ENCODE measurements at regions not wholly inside any gene's neighbourhood (a gene's known extent, or its start where the extent isn't known, plus 50 kb on each side); places are given as distances from the start of the nearest gene placed in this dataset.

DNA sequence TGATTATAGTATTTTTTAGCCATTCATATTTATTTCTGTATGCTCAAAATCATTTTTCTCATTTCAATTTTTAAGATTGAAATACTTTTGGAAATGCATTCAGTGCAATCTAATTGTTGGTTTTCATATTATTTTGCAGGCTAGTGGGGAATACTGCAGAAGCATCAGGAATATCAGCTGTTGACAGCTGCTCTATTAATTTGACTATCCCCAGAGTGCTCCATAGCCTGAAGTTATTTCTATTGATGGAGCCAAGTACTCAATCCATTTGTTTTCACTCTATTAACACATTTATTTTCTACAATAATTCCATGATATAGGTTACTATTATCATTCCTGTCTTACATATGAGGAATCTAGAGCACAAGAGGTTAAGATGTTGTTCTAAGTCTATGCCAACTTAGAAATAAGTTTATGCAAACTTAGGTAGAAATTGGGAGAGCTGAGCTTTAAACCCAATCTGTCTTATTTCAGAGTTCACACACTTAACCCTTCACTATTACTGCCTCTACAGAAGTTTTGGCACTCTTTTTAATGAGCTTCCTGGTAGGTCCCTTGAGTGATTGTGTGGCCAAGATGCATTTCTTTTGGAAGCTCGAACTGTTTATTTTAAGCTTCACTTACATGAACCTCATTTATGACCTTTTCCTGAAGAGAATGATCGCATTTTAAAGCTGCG lies 65.6 kb upstream of the PCDH18 start:
- no peak overlapping the region for H3K27ac ChIP-seq

DNA sequence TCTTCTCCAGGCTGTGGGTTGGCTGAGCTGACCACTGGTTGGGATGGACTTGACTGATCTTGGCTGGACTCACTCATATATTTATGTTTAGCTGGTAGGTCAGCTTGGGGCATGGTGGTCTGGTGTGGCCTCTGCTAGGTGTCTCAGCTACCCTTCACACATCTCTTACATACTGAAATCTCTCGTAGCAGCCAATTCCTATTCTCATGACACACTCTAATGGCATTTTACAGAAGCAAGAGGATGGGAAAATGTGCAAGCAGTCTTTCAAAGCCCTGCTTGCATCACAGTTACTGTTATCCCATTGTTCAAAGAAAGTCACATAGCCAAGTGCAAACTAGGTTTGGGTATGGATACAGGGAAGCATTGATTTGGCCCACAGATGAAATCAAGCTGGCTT lies 55.5 kb upstream of the PCDH18 start:
- H3K27ac ChIP-seq, result no peak overlapping the region
- TF ChIP-seq, protein P1, sequence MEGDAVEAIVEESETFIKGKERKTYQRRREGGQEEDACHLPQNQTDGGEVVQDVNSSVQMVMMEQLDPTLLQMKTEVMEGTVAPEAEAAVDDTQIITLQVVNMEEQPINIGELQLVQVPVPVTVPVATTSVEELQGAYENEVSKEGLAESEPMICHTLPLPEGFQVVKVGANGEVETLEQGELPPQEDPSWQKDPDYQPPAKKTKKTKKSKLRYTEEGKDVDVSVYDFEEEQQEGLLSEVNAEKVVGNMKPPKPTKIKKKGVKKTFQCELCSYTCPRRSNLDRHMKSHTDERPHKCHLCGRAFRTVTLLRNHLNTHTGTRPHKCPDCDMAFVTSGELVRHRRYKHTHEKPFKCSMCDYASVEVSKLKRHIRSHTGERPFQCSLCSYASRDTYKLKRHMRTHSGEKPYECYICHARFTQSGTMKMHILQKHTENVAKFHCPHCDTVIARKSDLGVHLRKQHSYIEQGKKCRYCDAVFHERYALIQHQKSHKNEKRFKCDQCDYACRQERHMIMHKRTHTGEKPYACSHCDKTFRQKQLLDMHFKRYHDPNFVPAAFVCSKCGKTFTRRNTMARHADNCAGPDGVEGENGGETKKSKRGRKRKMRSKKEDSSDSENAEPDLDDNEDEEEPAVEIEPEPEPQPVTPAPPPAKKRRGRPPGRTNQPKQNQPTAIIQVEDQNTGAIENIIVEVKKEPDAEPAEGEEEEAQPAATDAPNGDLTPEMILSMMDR (conservative IDR thresholded peaks at IDR 0.05), result no peak

More for the DNA sequence above, 65.6 kb upstream of the PCDH18 start:
- TF ChIP-seq, protein P1 (conservative IDR thresholded peaks at IDR 0.05), result no peak

DNA sequence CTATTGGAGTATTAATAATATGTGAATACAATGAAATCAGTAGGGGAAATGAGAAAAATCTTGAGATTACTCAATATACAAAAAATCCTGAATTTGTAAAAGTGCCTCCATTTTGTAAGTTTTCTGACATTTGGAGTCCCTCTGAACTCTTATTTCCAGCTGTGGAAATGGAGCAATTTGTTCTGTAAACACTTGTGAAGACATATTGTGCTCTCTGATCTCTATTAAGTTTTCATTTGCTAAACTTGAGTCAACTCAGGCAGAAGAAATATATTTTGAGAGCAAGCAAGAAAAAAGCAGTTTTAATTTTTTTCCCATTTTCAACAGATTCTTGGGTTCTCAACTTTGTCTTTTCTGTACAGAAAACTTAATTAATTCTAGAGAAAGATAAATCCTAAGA lies 51.4 kb upstream of the PCDH18 start:
- TF ChIP-seq, protein P1 (conservative IDR thresholded peaks at IDR 0.05), result no peak
- no peak overlapping the region for H3K27ac ChIP-seq
